CD4-positive, alpha-beta T cell treated with Interleukin-17A for 4 hours (primary cell): ENCODE measurements at regions not wholly inside any gene's neighbourhood (a gene's known extent, or its start where the extent isn't known, plus 50 kb on each side); places are given as distances from the start of the nearest gene placed in this dataset.
A peak's percentile ranks its signal among the peaks of the same experiment; 100 is the strongest.
"Not testable (repeated sequence)": the region's sequence is repeated elsewhere in the genome, so short reads cannot be mapped to it uniquely, and the experiment has no call there.

Source experiments
- DNase-seq: peaks from one replicate; pipeline ENCODE4 v3.0.0-alpha.2; 2020; ENCODE audit warnings: mixed read lengths

- not testable (repeated sequence) for DNase-seq
Measured at GRCh38 chr15:20680257-20680815, 138.7 kb upstream of the GOLGA6L6 start.

- DNase-seq, result no peak
Measured at GRCh38 chr15:20672470-20672869, 130.9 kb upstream of the GOLGA6L6 start.

- no peak for DNase-seq
Measured at GRCh38 chr15:20671675-20672074, 130.1 kb upstream of the GOLGA6L6 start.

- DNase-seq, result not testable (repeated sequence)
Measured at GRCh38 chr15:20666410-20666809, 124.8 kb upstream of the GOLGA6L6 start.

- no peak for DNase-seq
Measured at GRCh38 chr15:20665653-20666052, 124.1 kb upstream of the GOLGA6L6 start.

GRCh38 chr15:20659265-20659664 is 117.7 kb upstream of the GOLGA6L6 start:
- no peak for DNase-seq

GRCh38 chr15:20658024-20658423 is 116.4 kb upstream of the GOLGA6L6 start:
- no peak for DNase-seq

GRCh38 chr15:20657084-20657483 is 115.5 kb upstream of the GOLGA6L6 start:
- no peak for DNase-seq

- no peak for DNase-seq
Measured at GRCh38 chr15:20652914-20653313, 111.3 kb upstream of the GOLGA6L6 start.

GRCh38 chr15:20648402-20648975 is 106.9 kb upstream of the GOLGA6L6 start:
- not testable (repeated sequence) for DNase-seq

- DNase-seq, result no peak
Measured at GRCh38 chr15:20646529-20647142, 105.0 kb upstream of the GOLGA6L6 start.

GRCh38 chr15:20645956-20646355 is 104.4 kb upstream of the GOLGA6L6 start:
- DNase-seq, result peak; percentile 10

GRCh38 chr15:20644896-20645295 is 103.3 kb upstream of the GOLGA6L6 start:
- DNase-seq, result no peak

GRCh38 chr15:20643829-20644425 is 102.3 kb upstream of the GOLGA6L6 start:
- DNase-seq, result no peak

- no peak for DNase-seq
Measured at GRCh38 chr15:20643024-20643770, 101.6 kb upstream of the GOLGA6L6 start.

- no peak for DNase-seq
Measured at GRCh38 chr15:20642054-20642767, 100.6 kb upstream of the GOLGA6L6 start.

GRCh38 chr15:20640427-20640826 is 98.8 kb upstream of the GOLGA6L6 start:
- DNase-seq, result not testable (repeated sequence)

- DNase-seq, result not testable (repeated sequence)
Measured at GRCh38 chr15:20639224-20639623, 97.6 kb upstream of the GOLGA6L6 start.

- DNase-seq, result not testable (repeated sequence)
Measured at GRCh38 chr15:20637499-20637898, 95.9 kb upstream of the GOLGA6L6 start.

GRCh38 chr15:20629526-20629925 is 87.9 kb upstream of the GOLGA6L6 start:
- not testable (repeated sequence) for DNase-seq

- not testable (repeated sequence) for DNase-seq
Measured at GRCh38 chr15:20628538-20628937, 86.9 kb upstream of the GOLGA6L6 start.

GRCh38 chr15:20625469-20625868 is 83.9 kb upstream of the GOLGA6L6 start:
- not testable (repeated sequence) for DNase-seq

- DNase-seq, result peak; percentile 22
Measured at GRCh38 chr15:20624085-20624484, 82.5 kb upstream of the GOLGA6L6 start.
